ENCODE measurements at regions not wholly inside any gene's neighbourhood (a gene's known extent, or its start where the extent isn't known, plus 50 kb on each side); places are given as distances from the start of the nearest gene placed in this dataset.
"Not testable (repeated sequence)": the region's sequence is repeated elsewhere in the genome, so short reads cannot be mapped to it uniquely, and the experiment has no call there.

DNA sequence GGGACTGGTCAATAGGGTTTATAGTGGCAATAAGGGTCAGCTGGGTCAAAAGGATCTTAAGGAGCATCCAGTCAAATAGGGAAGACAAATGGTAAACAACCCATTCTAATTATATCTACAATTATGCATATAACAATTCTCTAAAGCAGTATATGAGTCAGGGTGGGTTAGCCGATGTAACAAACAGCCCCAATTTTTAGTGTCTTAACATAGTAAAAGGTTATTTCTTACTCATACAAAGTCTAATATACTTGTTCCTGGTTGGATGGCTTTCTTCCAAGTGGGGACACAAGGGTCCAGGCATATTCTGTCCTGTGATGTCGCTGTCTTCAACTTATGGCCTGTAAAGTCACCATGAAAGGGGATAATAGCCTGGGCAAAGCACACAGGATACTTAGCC, 97.9 kb upstream of the GALNT15 start:
- no peak for DNase-seq (ENCODE audit: low read depth)

DNA sequence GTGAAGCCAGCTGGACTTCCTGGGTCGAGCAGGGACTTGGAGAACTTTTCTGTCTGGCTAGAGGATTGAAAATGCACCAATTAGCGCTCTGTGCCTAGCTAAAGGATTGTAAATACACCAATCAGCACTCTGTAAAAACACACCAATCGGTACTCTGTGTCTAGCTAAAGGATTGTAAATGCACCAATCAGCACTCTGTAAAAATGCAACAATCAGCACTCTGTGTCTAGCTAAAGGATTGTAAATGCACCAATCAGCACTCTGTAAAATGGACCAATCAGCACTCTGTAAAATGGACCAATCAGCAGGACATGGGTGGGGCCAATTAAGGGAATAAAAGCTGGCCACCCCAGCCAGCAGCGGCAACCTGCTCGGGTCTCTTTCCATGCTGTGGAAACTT, 97.3 kb upstream of the GALNT15 start:
- not testable (repeated sequence) for DNase-seq (ENCODE audit: low read depth)

- not testable (repeated sequence) for DNase-seq (ENCODE audit: low read depth)
Observed at GRCh38 chr3:16077681-16078080, 96.8 kb upstream of the GALNT15 start.

DNA sequence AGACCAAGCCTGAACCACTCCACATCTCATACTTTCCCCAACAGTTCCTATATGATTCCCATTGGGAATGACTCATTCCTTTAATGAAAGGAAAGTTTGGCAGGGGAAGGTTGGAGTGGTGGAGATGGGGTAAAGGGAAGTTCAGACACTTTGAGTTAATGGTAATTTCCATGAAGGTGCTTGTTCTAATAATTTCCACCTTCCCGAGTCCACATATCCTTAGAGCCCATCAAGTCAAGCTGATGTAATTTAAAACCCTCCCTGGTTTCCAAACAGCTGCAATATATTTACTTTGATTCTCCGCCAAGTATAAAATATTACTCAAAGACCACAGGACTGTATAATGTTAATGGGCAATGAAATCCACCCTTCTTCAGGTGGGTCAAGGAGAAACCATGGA, 95.0 kb upstream of the GALNT15 start:
- no peak for DNase-seq (ENCODE audit: low read depth)

DNA sequence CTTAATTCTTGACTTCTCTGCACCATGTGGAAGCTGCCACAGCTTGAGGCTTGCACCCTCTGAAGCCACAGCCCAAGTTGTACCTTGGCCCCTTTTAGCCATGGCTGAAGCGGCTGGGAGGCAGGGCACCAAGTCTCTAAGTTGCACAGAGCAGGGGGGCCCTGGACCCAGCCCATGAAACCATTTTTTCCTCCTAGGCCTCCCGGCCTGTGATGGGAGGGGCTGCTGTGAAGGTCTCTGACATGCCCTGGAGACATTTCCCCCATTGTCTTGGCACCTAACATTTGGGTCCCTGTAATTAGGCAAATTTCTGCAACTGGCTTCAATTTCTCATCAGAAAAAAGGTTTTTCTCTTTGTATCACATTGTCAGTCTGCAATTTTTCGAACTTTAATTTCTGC, 92.8 kb upstream of the GALNT15 start:
- DNase-seq (ENCODE audit: low read depth) = no peak

GRCh38 chr3:16084887-16085286, 89.6 kb upstream of the GALNT15 start:
- DNase-seq (ENCODE audit: low read depth) = no peak

- DNase-seq (ENCODE audit: low read depth) = no peak
Observed at GRCh38 chr3:16085410-16085809, 89.1 kb upstream of the GALNT15 start.

DNA sequence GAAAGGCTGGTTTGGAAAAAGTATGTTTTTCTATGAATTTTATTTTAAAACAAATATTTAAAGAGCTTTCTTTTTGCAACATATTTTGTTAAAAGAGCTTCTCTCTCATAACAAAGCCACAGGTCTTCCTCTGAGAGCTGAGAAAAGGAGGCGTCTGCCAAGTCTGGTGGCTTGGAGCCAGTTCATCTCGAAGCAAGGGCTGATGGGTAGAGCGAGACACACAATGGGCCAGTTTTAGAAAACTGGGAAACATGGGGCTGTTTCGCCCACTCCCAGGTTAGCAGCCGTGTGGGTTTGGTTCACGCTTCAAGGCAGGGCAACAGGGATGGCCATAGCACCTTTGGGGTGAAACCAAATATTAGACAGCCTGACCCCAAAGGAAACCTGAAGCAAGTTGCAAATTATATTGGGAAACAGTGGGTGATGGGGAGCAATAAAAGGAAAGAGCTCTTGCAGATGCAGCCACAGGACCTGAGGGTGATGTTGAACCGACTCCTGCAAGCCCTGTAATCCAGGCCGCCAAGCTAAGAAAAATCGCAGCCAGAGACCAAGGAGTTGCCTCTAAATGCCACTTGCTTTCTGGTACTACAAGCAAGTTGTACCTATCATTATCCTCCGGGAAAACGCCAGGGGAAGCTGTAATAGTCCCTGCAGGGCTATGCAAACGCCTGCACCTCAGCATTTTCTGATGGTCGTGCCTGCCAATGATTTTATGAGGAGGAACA, 88.4 kb upstream of the GALNT15 start:
- no peak for DNase-seq (ENCODE audit: low read depth)

- no peak for DNase-seq (ENCODE audit: low read depth)
Observed at GRCh38 chr3:16086690-16087089, 87.8 kb upstream of the GALNT15 start.

DNA sequence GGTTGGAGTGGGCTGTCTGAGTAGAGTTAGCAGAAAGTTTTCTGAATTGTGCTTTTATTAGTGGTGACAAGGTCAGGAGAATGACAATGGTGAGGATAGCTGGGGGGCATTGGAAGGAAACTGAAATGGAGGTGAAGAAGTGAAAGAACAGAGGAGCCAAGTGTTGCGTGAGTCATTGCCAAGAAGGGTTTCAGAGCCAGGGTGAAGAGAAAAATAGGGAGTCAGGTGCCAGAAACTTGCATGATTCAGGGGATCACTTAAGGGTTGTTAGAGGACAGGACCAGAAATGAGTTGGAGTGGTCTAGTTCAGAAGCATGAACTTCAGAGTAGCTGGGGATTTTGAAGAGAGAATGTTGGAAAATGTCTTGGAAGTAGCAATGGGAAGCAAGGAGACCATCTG, 86.0 kb upstream of the GALNT15 start:
- no peak for DNase-seq (ENCODE audit: low read depth)

DNA sequence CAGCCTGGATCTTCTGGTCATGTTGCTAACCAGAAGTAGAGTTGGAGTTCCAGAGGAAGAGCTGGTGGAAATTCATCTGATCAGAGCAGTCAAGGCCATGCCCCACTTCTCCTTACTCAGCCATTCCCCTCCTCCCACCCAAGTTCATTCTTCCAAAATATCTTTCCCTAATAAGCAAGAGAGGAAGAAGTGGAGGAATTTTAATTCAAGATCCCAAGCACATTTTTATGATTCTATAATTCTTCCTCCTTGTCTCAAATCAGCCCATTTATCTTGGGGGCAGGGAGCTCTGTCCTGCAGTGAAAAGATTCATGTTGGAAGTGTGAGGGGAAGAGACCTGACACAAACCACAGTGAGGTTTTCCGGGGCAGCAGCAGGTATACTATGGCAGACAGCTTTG, 85.0 kb upstream of the GALNT15 start:
- DNase-seq (ENCODE audit: low read depth) = no peak

DNA sequence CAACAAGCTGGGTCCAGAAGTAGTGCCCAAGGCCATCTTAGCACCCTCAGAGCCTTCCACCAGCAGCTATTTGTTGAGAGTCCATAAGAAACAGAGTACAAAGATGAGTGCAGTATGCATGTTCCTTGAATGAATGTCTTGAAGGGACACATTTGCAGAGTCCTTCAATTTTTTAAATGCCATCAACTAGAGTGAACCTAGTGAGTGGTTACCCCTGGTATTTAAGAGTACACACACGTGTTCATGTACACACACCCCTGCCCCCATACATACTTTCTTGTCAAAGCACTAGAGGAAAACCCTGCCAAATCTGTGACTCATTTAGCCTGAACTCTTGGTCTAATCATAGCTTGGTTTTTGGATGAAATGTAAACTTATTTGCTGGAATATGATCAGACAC, 84.5 kb upstream of the GALNT15 start:
- DNase-seq (ENCODE audit: low read depth) = no peak

DNA sequence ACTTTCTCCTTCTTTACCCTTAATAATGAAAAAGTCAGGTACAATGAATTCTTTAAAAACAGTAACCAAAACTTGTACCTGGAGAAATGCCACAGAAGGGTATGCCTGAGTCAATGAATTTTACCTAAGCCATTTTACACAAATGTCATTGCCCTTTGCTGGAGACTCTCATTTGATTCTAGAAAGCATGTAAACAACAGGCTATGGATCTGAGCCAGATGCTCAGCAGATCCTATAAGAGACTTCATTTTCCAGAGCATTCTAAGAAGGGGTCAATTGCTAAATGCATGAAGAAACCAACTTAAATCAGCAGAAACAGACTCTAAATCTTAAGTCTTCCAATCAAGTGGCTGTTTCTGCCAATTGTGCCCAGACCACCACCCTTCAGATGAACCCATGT, 83.8 kb upstream of the GALNT15 start:
- no peak for DNase-seq (ENCODE audit: low read depth)

DNA sequence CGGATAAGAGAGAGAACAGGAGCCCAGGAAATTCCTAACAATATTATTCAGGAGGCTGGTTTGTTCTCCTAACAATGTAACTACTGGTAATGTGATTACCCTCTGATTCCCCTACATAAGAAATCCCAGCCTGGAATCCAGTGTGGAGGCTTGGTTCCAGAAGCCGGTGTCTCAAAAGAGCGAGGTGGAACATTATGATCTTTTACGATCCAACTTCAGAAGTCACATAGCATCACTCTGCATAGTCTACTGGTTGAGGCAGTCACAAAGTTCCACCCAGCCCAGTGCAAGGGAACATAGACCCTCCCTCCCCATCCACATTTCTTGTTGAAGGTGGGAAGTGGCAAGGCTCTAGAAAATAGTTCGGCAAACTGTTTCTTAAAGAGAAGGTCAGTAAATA, 81.6 kb upstream of the GALNT15 start:
- DNase-seq (ENCODE audit: low read depth) = no peak

DNA sequence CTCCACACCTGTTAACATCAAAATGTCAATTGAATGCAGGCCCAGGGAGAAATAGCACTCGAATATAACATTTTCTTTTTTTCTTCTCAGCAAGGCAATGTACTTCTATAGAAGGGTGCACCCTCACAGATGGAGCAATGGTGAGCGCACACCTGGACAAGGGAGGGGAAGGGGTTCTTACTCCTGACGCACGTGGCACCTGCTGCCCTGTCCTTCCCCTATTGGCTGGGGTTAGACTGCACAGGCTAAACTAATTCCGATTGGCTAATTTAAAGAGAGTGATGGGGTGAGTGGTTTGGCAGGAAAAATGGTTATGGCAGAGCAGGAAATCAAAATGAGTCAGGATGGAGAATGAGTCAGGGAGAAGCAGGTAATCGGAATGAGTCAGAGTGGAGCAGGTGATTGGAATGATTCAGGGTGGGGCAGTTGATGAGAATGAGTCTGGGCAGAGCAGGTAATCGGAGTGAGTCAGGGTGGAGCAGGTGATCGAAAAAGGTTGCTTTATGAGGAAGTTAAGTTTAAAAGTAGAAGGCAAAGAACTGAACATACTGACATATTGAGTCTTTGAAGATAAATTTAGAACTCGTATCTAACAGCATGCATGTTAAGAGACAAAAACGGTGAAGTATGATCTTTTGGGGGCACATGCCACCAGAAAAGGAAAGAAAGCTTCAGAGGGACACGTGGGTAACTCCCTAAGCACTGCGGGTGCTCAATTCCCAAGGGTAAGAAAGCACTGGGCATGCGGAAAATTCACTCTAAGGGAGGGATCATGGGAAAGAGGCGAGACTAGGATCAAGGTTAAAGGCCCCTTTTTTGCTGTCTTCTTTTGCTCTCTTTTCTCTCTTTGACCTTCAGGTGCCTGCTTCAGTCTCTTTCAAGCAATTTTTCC, 72.9 kb upstream of the GALNT15 start:
- DNase-seq (ENCODE audit: low read depth) = no peak

DNA sequence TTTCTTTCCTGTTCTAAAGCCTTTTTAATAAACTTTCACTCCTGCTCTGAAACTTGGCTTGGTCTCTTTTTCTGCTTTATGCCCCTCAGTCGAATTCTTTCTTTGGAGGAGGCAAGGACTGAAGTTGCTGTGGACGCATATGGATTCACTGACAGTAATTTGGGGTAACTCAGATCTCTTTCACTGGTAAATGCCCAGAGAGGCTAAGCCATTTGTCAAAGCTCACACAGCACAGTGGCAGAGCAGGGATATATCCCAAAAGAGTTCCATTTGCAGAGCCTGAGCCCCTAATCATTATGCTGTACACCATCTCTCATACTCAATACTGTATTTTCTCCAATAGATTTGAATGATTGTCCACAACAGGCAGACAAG, 72.3 kb upstream of the GALNT15 start:
- DNase-seq (ENCODE audit: low read depth) = no peak

DNA sequence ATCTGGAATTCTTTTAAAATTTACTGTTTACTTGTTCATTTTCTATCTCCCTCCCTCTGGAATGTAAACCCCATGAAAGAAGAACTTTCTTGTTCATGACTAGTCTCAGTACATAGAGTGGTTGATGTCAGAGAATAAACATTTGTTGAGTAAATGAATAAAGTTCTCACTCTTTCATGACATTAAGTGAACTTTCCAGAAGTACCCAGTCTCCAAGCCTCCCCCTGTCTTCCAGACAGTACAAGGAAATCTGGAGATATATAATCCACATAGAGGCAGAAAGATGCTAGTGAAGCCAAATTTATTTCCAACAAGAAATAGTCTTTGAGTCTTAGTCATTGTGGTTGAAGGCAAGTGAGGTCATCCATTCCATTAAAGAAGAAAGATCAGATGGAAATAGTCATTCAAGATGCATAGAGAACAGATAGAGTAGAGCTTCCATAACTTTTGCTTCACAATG, 71.5 kb upstream of the GALNT15 start:
- no peak for DNase-seq (ENCODE audit: low read depth)

GRCh38 chr3:16103472-16103871, 71.0 kb upstream of the GALNT15 start:
- no peak for DNase-seq (ENCODE audit: low read depth)

DNA sequence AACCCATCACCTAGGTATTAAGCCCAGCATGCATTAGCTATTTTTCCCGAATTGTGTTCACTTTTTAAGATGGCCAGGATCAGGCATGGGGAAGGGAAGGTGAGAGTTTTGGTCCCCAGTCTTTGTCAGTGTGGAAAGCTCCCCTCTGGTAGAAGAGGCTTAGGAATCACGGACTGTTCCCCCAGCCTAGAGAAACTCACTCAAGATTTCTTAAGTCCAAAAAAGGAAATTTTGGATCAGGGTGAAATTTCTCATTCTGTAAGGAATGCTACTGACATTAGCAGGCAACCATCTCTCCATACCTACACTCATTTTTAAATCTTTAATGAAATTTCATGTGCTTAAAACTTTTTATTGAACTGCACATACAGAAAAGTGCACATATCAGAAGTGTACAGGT, 70.3 kb upstream of the GALNT15 start:
- DNase-seq (ENCODE audit: low read depth) = no peak

DNA sequence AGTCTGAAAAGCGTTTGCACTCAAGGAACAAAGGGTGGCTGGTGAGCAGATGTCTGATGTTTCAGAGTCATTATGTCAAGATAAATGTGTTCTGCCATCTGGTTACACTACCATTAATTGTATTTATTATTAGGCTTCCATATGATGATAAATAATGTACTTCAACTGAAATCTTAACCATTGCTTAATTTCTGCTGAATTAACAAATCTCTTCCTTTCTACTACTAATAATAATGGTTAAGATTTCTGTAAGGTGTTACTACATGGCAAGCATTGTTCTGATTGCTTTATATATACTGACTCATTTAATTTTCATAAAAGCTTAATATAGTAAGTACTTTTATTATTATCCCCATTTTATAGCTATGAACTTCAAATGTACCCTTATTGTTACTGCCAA, 68.4 kb upstream of the GALNT15 start:
- DNase-seq (ENCODE audit: low read depth) = no peak

DNA sequence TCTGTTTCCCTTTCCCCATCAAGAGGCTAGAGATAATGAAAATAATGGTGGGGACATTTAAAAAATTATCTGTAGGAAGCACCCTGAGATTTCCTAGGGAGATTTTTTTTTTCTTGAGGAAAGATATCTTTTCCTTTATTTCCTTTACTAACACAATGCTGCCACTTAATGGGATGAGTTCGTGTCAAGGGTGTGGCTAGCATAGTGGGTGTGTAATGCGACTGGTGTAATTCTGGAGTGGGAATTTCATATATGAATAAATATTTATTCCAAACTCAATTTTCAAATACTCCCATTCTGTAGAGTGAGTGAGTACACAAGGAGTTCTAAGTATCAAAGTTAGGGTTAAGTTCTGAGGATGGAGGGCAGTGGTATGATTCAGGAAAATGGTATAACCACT, 66.1 kb upstream of the GALNT15 start:
- DNase-seq (ENCODE audit: low read depth) = no peak

DNA sequence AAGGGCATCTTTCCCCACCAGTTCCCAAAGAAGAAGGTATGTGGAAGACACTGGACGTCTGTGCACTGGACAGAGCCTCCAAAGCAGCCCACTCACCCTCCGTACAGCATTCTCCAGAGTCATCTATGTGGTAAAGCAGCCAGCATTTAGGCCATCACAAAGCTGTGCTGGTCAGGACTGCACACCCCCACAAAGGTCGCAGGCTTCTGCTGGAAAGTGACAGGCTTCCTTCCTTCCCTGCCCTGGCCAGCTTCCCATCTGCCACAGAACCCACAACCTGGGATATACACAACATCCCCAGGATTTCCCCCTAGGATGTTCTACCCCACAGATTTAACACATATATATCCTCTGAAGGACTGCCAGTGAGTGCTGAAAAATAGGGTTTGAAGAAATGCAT, 64.6 kb upstream of the GALNT15 start:
- DNase-seq (ENCODE audit: low read depth) = no peak

DNA sequence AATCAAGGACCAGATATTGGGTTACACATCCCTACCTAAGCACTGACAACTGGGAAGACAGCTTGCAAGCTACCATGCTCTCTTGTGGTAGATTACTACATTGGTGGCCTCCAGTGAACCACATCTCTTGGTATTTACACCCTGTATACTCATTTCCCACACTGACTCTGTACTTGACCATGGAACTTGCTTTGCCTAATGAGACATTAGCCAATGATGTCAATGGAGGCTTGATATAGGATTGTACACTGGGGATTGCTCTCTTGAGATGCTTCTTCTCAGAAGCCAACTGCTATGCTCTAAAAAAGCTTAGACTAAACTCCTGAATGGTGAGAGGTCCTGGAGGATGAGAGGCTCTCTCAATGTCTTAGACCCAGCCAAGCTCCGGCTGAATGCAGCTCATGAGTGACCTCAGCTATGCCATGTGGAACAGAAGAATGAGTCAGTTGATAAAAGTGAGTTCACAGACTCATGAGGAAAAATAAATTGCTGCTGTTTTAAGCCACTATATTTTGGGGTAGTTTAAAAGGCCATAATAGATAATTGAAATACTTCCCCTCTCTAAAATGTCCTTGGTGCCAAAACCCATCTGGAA, 61.5 kb upstream of the GALNT15 start:
- DNase-seq (ENCODE audit: low read depth) = no peak
